Endodermal cell (in vitro differentiated cells): ENCODE measurements at regions not wholly inside any gene's neighbourhood (a gene's known extent, or its start where the extent isn't known, plus 50 kb on each side); places are given as distances from the start of the nearest gene placed in this dataset.

Experiments used
- DNase-seq: peaks from one replicate; pipeline ENCODE4 v3.0.0-alpha.2; 2017
- H3K27ac ChIP-seq: 2 replicates; pipeline ENCODE4 v1.5.1; 2013; ENCODE audit warnings: mild to moderate bottlenecking, low read depth, low read length, moderate library complexity
- H3K27me3 ChIP-seq: 2 replicates; pipeline ENCODE4 v1.6.1; 2013; ENCODE audit warnings: mild to moderate bottlenecking, low read length, moderate library complexity; ENCODE audit not compliant: insufficient read depth, control insufficient read depth, poor library complexity, severe bottlenecking
- H3K36me3 ChIP-seq: 2 replicates; pipeline ENCODE4 v1.7.0; 2013; ENCODE audit warnings: mild to moderate bottlenecking, low read length, moderate library complexity; ENCODE audit not compliant: control insufficient read depth, insufficient read depth
- H3K4me1 ChIP-seq: one replicate; pipeline ENCODE4 v1.7.0; 2013; ENCODE audit warnings: low read length; ENCODE audit not compliant: control insufficient read depth, insufficient read depth
- H3K4me3 ChIP-seq: 2 replicates; pipeline ENCODE4 v1.5.1; 2013; ENCODE audit warnings: mild to moderate bottlenecking, low read length, moderate library complexity
- H3K9ac ChIP-seq: 2 replicates; pipeline ENCODE4 v1.6.1; 2013; ENCODE audit warnings: mild to moderate bottlenecking, low read length, moderate library complexity; ENCODE audit not compliant: poor library complexity, severe bottlenecking; ENCODE audit errors: extremely low read depth
- H3K9me3 ChIP-seq: 2 replicates; pipeline ENCODE4 v1.6.1; 2013; ENCODE audit warnings: mild to moderate bottlenecking, low read length, moderate library complexity; ENCODE audit not compliant: control insufficient read depth
- H3K27ac Mint-ChIP-seq: 2 replicates; pipeline ENCODE4 v1.8.0; 2020; ENCODE audit warnings: mixed read lengths
- H3K27me3 Mint-ChIP-seq: 2 replicates; pipeline ENCODE4 v1.8.0; 2021; ENCODE audit warnings: mild to moderate bottlenecking, mixed read lengths; ENCODE audit not compliant: insufficient read depth
- H3K36me3 Mint-ChIP-seq: 2 replicates; pipeline ENCODE4 v1.8.0; 2020; ENCODE audit warnings: low read depth, mixed read lengths
- H3K4me1 Mint-ChIP-seq: 2 replicates; pipeline ENCODE4 v1.8.0; 2020; ENCODE audit warnings: mixed read lengths
- H3K4me3 Mint-ChIP-seq: 2 replicates; pipeline ENCODE4 v1.8.0; 2020; ENCODE audit warnings: mild to moderate bottlenecking, moderate library complexity, mixed read lengths
- H3K9me3 Mint-ChIP-seq: 2 replicates; pipeline ENCODE4 v1.8.0; 2020; ENCODE audit warnings: mild to moderate bottlenecking, mixed read lengths
- CTCF ChIP-seq: fragments of 200-600 bp; sonication (generic); conservative IDR thresholded peaks from 2 replicates; pipeline ENCODE4 v1.5.0; 2021; ENCODE audit warnings: antibody characterized with exemption, mild to moderate bottlenecking
- WGBS, 2 experiments: methylation state at CpG; one replicate each; pipeline versions ENCODE4 v1.1.5 to v1.1.7; 2013; ENCODE audit warnings: missing lambda C conversion rate in 2 of 2, mixed read lengths in 1 of 2; ENCODE audit not compliant: insufficient coverage in 1 of 2, insufficient read length in 1 of 2; 5-methylcytosine and 5-hydroxymethylcytosine counted together

- DNase-seq, result no peak
- H3K27me3 ChIP-seq, result no peaks in the 10 kb centered on the region
- H3K4me1 Mint-ChIP-seq, result no peaks in the 10 kb centered on the region
- no peak overlapping the region for H3K27ac ChIP-seq
- H3K4me1 ChIP-seq, result no peaks in the 10 kb centered on the region
- no peak overlapping the region for H3K4me3 ChIP-seq
- H3K4me3 Mint-ChIP-seq, result no peak overlapping the region
- H3K36me3 ChIP-seq, result no peaks in the 10 kb centered on the region
- H3K9ac ChIP-seq, result no peak overlapping the region
- H3K27me3 Mint-ChIP-seq, result no peaks in the 10 kb centered on the region
- no peak overlapping the region for H3K27ac Mint-ChIP-seq
- H3K9me3 ChIP-seq, result peaks cover 4% of the 10 kb centered on the region
- 100% methylated on average over 1 of the region's 1 CpG; no CpG with 5 or more reads in 1 of the 2 experiments for WGBS, 2 experiments
- H3K36me3 Mint-ChIP-seq, result no peaks in the 10 kb centered on the region
- H3K9me3 Mint-ChIP-seq, result peaks cover under 1% of the 10 kb centered on the region
- TF ChIP-seq CTCF, result no peak
Measured at GRCh38 chr11:28767574-28767973, 659.4 kb downstream of the METTL15 start.

DNA sequence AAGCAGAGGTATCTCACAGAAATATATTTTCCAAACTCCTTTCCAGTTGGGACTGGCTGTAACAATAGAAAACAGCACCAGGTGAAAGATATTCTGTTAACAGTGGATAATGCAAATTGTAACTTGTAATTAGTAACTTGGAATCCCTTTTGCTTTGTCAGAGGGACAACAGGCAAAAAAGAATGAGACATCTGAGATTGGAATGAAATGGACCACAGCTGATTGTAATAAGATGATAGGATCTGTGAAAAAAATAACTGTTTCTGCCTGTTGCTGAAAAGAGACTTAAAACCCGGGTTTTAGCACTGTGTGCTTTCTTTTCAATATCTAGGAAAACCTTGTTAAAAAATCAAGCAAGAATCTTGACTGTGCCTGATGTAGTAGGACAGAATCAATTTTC, 655.7 kb downstream of the METTL15 start:
- Histone ChIP-seq H3K4me1 (peaks cover 8% of the 10 kb centered on the region), H3K27ac (no peak overlapping the region), H3K4me3 (no peak overlapping the region), H3K27me3 (no peaks in the 10 kb centered on the region), H3K9ac (no peak overlapping the region), H3K9me3 (no peaks in the 10 kb centered on the region), H3K36me3 (no peaks in the 10 kb centered on the region)
- Mint-ChIP-seq H3K27ac (no peak overlapping the region), H3K4me3 (no peak overlapping the region), H3K27me3 (no peaks in the 10 kb centered on the region), H3K9me3 (no peaks in the 10 kb centered on the region), H3K36me3 (no peaks in the 10 kb centered on the region), H3K4me1 (peaks cover 18% of the 10 kb centered on the region)
- WGBS, 2 experiments, result 83 to 100% methylated on average over 1 of the region's 1 CpG
- no peak for TF ChIP-seq CTCF
- no peak for DNase-seq

GRCh38 chr11:28763151-28763550, 655.0 kb downstream of the METTL15 start:
- no peaks in the 10 kb centered on the region for H3K36me3 ChIP-seq
- H3K9me3 ChIP-seq, result no peaks in the 10 kb centered on the region
- H3K9me3 Mint-ChIP-seq, result no peaks in the 10 kb centered on the region
- peaks cover 19% of the 10 kb centered on the region for H3K4me1 Mint-ChIP-seq
- 57 to 95% methylated on average over 1 of the region's 1 CpG for WGBS, 2 experiments
- peaks cover 8% of the 10 kb centered on the region for H3K4me1 ChIP-seq
- no peak for TF ChIP-seq CTCF
- no peak overlapping the region for H3K9ac ChIP-seq
- no peak overlapping the region for H3K4me3 Mint-ChIP-seq
- no peaks in the 10 kb centered on the region for H3K36me3 Mint-ChIP-seq
- no peaks in the 10 kb centered on the region for H3K27me3 ChIP-seq
- no peaks in the 10 kb centered on the region for H3K27me3 Mint-ChIP-seq
- no peak overlapping the region for H3K27ac Mint-ChIP-seq
- DNase-seq, result no peak
- H3K4me3 ChIP-seq, result no peak overlapping the region
- H3K27ac ChIP-seq, result no peak overlapping the region
